HG03196 (cell line): ENCODE measurements at regions not wholly inside any gene's neighbourhood (a gene's known extent, or its start where the extent isn't known, plus 50 kb on each side); places are given as distances from the start of the nearest gene placed in this dataset.

Experiments
- ATAC-seq: cut with Tn5 transposase; IDR thresholded peaks from one replicate; pipeline ENCODE4 v1.9.1; 2021; ENCODE audit not compliant: unreplicated experiment

DNA sequence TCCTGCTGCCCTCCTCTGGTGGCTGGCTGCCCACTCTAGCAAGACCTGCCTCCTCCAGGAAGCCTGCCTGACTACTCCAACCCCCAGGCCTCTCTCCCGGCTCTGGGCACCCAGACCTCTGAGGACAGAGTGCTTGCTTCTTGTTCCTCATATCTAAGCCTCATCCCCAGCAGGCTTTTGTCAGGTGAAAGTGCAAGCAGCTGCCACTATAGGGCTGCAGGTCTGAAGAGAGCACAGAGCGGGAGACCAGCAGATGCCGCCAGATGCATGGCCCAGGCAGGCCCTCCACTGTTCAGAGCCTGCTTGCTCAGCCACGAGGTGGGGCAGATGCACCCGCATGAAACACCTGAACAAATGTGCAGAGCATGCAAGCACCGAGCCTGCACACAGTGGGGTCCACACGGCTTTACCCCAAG lies 73.0 kb downstream of the SERPINA3 start:
- no peak for ATAC-seq

DNA sequence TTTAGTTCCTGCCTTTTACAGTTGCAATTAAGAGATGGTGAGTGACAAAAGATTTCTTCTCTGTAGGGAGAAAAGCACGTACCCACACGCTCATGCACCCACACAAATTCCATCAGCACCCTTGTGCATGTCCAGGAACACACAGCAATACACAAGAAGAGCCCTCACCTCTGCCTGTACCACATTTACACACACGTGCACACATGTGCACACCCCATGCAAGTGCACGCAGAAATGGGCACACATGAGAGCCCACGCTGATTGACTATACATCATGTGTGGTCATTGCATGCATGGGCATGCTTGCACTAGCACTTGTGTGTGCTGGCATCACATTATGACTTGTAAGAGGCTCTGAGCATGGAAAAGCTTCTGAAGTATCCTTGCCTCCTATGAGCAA lies 70.5 kb downstream of the SERPINA3 start:
- ATAC-seq: no peak

GRCh38 chr14:94682061-94682516 lies 69.9 kb downstream of the SERPINA3 start:
- ATAC-seq: no peak

GRCh38 chr14:94681300-94682060 lies 69.3 kb downstream of the SERPINA3 start:
- no peak for ATAC-seq

DNA sequence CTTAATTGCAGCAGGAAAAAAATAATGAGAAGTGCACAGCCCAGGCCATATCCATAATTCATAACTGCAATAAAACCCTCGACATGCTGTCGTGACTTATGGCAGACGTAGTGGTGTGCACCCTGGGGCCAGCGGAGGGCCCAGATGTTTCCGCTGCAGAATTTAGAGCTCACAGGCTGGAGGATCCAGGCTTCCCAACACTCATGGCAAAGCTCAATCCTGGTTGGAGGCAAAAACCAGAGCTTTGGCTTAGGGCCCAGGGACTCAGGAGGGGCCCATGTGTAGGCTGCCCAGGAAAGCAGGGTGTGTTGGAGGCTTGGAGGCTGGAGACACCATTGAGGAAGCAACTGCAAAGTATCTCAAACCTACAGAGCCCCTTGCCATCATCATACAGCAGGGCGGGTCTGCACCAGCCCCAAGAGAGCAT lies 68.7 kb downstream of the SERPINA3 start:
- ATAC-seq: no peak

DNA sequence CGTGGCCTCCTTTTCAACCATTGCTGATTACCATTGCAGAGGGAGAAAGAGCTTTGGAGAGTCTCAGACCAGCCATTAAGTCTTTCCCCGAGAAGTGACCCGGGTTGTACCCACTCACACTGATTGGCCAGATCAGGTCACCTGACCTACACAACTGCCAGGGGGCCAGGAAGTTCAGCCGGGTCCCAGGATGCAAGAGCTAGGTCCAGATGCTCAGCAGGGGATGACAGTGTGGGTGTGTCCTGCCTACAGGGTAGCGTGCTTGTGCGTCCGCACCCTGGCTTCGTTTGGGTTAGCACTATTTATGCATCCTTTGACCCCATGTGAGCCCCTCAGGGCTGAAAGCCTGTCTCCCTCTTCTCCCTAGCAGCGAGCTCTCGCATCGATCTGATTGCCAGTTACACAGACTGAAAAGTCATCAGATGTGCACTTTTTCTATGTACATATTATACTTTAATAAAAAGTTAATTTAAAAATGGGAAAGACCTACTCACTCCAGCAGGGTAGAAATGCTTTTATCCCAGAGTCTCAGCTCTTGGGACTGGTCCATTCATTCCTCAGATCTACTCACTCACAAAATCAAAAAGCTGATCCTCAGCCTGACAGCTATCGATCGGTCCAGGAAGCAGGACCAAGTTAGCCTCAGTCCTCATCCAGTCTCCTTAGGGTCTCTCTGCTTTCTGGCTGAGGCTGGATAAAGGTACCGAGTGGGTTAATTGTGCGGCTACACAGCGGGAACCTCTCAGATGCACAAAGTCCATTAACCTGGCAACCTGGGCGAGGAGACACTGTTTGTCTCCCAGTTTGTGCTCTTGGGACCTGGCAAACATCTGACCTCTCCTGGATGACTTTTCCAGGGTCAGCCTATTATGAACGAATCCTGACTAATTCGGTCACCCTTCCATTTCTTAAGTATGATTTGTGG lies 68.0 kb downstream of the SERPINA3 start:
- ATAC-seq: no peak

- ATAC-seq: no peak
Measured at GRCh38 chr14:94679106-94679810, 67.1 kb downstream of the SERPINA3 start.

GRCh38 chr14:94677747-94678146 lies 65.6 kb downstream of the SERPINA3 start:
- no peak for ATAC-seq

GRCh38 chr14:94677213-94677612 lies 65.0 kb downstream of the SERPINA3 start:
- ATAC-seq: no peak

DNA sequence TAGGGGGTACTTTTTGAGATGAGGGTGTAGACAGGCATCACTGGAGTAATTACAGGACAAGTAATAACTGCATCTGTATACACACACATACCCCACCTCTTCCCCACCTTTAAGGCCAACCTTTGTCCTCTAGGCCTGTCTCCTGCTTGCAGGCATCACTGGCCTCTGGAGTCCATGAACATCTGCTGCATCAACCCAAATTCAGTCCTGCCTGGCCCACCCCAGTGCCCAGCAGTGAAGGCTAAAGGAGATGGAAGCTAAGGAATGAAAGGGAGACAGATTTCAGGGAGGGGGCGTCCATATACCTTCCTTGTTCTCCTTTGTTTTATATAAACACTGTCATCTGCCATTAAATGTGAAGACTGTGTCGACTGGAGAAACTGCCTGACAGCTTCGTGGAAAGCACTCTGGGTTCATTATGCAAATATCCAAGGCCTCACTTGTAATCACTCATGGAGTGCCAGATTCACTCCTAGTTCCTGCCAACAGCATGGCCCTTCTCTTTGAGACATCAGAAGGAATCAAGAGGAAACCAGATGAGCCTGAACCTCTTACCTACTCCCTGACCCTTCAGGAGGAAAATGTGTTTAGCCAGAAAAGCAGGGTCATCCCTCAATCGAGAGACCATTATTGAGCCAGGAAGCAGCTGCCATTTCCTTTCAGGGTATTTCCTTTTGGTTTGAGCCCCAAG lies 64.4 kb downstream of the SERPINA3 start:
- ATAC-seq: no peak

DNA sequence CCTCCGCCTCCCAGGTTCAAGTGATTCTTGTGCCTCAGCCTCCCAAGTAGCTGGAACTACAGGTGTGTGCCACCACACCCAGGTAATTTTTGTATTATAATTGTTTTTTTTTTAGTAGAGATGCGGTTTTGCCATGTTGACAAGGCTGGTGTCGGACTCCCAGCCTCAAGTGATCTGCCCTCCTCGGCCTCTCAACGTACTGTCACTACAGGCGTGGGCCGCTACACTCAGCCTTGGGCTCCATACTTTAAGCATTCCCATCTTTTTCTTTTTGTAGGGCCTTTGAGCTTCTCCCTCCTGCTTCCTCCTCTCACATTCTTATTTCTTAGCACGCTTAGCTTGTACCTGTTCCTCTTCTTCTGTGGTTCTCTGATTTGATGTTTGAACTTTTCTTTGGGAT lies 62.8 kb downstream of the SERPINA3 start:
- no peak for ATAC-seq

DNA sequence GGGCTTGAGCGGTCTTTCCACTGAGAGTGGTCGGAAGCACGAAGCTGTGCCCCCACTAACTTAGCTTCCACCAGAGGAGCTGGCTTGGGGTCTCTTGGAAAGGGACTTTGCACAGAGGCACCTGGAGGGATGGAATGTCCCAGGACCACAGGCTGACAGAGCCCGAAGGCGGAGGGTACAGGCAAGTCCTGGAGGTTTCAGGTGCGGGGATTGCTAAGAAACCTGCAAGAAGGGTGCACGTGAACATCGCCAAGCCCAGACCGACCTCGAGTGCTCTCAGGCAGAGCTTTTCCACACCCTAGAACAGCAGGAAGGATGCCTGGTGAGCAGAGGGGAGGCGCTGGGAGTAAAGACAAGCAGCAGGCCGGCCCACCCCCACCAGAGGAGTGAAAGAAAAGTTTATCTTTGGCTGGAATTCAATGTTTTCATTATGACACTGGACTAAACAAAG lies 61.6 kb downstream of the SERPINA3 start:
- no peak for ATAC-seq
